ENCODE measurements at regions not wholly inside any gene's neighbourhood (a gene's known extent, or its start where the extent isn't known, plus 50 kb on each side); places are given as distances from the start of the nearest gene placed in this dataset.

DNA sequence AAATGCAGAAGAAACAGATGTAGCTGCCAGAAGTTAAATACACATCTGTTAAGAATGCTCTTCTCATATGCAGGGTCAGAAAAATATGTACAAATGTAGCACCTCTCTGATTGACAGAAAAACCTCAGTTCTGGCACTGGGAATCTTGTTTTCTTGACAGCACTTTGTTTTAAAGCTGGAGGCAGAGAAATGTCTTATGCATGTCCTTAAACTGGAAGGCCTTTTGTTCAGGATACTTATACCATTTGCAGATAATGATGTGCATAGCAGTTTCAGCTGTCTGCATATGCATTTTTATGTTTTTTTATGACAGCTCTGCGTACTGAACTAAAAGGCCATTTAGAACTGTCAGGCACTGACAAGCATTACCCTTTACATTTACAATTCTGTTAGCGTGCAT, 567.9 kb downstream of the EBF1 start:
- TF ChIP-seq, protein P1, sequence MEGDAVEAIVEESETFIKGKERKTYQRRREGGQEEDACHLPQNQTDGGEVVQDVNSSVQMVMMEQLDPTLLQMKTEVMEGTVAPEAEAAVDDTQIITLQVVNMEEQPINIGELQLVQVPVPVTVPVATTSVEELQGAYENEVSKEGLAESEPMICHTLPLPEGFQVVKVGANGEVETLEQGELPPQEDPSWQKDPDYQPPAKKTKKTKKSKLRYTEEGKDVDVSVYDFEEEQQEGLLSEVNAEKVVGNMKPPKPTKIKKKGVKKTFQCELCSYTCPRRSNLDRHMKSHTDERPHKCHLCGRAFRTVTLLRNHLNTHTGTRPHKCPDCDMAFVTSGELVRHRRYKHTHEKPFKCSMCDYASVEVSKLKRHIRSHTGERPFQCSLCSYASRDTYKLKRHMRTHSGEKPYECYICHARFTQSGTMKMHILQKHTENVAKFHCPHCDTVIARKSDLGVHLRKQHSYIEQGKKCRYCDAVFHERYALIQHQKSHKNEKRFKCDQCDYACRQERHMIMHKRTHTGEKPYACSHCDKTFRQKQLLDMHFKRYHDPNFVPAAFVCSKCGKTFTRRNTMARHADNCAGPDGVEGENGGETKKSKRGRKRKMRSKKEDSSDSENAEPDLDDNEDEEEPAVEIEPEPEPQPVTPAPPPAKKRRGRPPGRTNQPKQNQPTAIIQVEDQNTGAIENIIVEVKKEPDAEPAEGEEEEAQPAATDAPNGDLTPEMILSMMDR (IDR thresholded peaks at IDR 0.05), result no peak
- TF ChIP-seq POLR2A (IDR thresholded peaks at IDR 0.05), result no peak
- TF ChIP-seq POLR2AphosphoS5 (IDR thresholded peaks at IDR 0.05), result no peak
